Spleen (tissue), 7 donors: ENCODE measurements at regions not wholly inside any gene's neighbourhood (a gene's known extent, or its start where the extent isn't known, plus 50 kb on each side); places are given as distances from the start of the nearest gene placed in this dataset.

Experiments
- POLR2A ChIP-seq, 3 donors: fragments of 450-650 bp; IDR thresholded peaks; one replicate each; pipeline ENCODE4 v1.5.1; 2017; ENCODE audit warnings: antibody characterized with exemption in 3 of 3, mild to moderate bottlenecking in 1 of 3
- TF ChIP-seq, protein P1 (sequence below), 11 experiments: fragments of 200-600 bp in 7 of 11; fragments of 450-650 bp in 4 of 11; sonication (generic) in 4 of 11; IDR thresholded peaks in 8 of 11; conservative IDR thresholded peaks in 3 of 11; 1 replicate in 7 of 11; 2 replicates in 4 of 11; pipeline versions ENCODE4 v1.4.0 to v1.8.0; 2016 to 2021; ENCODE audit warnings: antibody characterized with exemption in 11 of 11, inconsistent platforms in 4 of 11, mild to moderate bottlenecking in 1 of 11
- donor health status: DM: no; HTN: no; CAD: no; lungs with moderate emphysema.
- donor health status: DM: no; HTN: no; CAD: no.
- donor health status: DM: no; HTN: no; CAD: no.

DNA sequence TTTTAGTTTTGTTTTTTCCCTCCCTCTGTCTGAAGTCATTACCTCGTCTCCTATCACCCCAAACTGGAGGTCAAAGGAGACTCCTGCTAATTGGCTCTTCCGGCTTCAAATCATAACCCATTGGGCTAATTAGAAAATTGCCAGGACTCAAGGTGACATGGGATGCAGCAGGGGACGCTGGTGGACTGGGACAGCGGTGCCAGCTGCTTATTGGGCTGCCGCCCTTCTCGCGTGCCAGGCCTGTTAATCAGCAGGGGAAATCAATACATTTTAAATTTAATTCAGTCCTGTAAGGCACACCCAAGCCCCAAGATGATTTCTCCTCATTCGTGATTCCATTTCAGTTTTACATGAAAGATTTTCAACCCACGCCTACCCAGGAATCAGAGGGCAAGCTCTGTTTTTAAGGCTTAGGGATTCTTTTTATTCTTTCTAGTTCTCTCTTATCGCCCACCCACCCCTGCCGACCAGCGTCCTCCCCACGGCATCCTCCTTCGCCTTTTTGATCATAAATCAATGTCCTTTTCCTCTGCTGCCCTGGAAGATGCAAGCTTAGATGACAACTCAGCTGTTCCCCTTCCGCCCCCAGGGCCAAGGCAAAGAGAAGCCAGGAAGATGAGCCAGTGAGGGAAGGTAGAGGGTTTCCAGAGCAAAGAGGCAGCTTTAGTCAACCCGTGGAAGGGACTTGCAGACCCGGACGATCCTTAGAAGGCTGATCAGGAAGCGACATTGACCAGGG is 329.6 kb downstream of the UACA start:
- TF ChIP-seq, protein P1, sequence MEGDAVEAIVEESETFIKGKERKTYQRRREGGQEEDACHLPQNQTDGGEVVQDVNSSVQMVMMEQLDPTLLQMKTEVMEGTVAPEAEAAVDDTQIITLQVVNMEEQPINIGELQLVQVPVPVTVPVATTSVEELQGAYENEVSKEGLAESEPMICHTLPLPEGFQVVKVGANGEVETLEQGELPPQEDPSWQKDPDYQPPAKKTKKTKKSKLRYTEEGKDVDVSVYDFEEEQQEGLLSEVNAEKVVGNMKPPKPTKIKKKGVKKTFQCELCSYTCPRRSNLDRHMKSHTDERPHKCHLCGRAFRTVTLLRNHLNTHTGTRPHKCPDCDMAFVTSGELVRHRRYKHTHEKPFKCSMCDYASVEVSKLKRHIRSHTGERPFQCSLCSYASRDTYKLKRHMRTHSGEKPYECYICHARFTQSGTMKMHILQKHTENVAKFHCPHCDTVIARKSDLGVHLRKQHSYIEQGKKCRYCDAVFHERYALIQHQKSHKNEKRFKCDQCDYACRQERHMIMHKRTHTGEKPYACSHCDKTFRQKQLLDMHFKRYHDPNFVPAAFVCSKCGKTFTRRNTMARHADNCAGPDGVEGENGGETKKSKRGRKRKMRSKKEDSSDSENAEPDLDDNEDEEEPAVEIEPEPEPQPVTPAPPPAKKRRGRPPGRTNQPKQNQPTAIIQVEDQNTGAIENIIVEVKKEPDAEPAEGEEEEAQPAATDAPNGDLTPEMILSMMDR (IDR thresholded peaks at IDR 0.05 in 8 of 11, conservative IDR thresholded peaks at IDR 0.05 in 3 of 11) = no peak
- no peak for TF ChIP-seq POLR2A (IDR thresholded peaks at IDR 0.05)
